ENCODE measurements at regions not wholly inside any gene's neighbourhood (a gene's known extent, or its start where the extent isn't known, plus 50 kb on each side); places are given as distances from the start of the nearest gene placed in this dataset.

- ATAC-seq (no peak), DNase-seq (peak; percentile 29)
- intact Hi-C loops (cut with micrococcal nuclease): loop anchor here (10.0 kb wide), 1 partner anchor 47 kb away; no protein-coding TSS in a partner anchor
Observed at GRCh38 chr10:132467464-132468149, 70.0 kb upstream of the INPP5A start.

GRCh38 chr10:132468216-132468615, 69.4 kb upstream of the INPP5A start:
- DNase-seq: no peak
- ATAC-seq: no peak
- intact Hi-C loops (cut with micrococcal nuclease): loop anchor here (10.0 kb wide), 1 partner anchor 47 kb away; no protein-coding TSS in a partner anchor

GRCh38 chr10:132468651-132469050, 68.9 kb upstream of the INPP5A start:
- ATAC-seq (no peak), DNase-seq (peak; percentile 24)
- intact Hi-C loops (cut with micrococcal nuclease): loop anchor here (10.0 kb wide), 1 partner anchor 46 kb away; no protein-coding TSS in a partner anchor

GRCh38 chr10:132469197-132469884, 68.2 kb upstream of the INPP5A start:
- ATAC-seq (peak; percentile 17), DNase-seq (peak; percentile 71)
- intact Hi-C loops (cut with micrococcal nuclease): loop anchor here (10.0 kb wide), 1 partner anchor 45 kb away; no protein-coding TSS in a partner anchor

GRCh38 chr10:132470410-132471124, 67.0 kb upstream of the INPP5A start:
- DNase-seq (peak; percentile 19), ATAC-seq (no peak)
- intact Hi-C loops (cut with micrococcal nuclease): no loop called here

GRCh38 chr10:132471125-132471451, 66.5 kb upstream of the INPP5A start:
- ATAC-seq: no peak
- DNase-seq: peak; percentile 8
- intact Hi-C loops (cut with micrococcal nuclease): no loop called here

GRCh38 chr10:132471484-132471883, 66.1 kb upstream of the INPP5A start:
- ATAC-seq: no peak
- peak; percentile 7 for DNase-seq
- intact Hi-C loops (cut with micrococcal nuclease): no loop called here

- no peak for DNase-seq
- ATAC-seq: no peak
- intact Hi-C loops (cut with micrococcal nuclease): no loop called here
Observed at GRCh38 chr10:132475086-132475485, 62.5 kb upstream of the INPP5A start.

GRCh38 chr10:132476146-132477065, 61.2 kb upstream of the INPP5A start:
- intact Hi-C loops (cut with micrococcal nuclease): no loop called here
- ATAC-seq (no peak), DNase-seq (no peak)

- intact Hi-C loops (cut with micrococcal nuclease): no loop called here
- no peak for ATAC-seq
- DNase-seq: no peak
Observed at GRCh38 chr10:132477066-132477397, 60.6 kb upstream of the INPP5A start.

GRCh38 chr10:132477398-132478340, 59.9 kb upstream of the INPP5A start:
- intact Hi-C loops (cut with micrococcal nuclease): no loop called here
- no peak for ATAC-seq
- no peak for DNase-seq

- no peak for DNase-seq
- no peak for ATAC-seq
- intact Hi-C loops (cut with micrococcal nuclease): no loop called here
Observed at GRCh38 chr10:132478341-132479023, 59.1 kb upstream of the INPP5A start.

GRCh38 chr10:132479024-132479602, 58.5 kb upstream of the INPP5A start:
- DNase-seq: no peak
- intact Hi-C loops (cut with micrococcal nuclease): no loop called here
- ATAC-seq: no peak

- no peak for ATAC-seq
- intact Hi-C loops (cut with micrococcal nuclease): no loop called here
- DNase-seq: no peak
Observed at GRCh38 chr10:132479603-132480221, 57.9 kb upstream of the INPP5A start.

- ATAC-seq (no peak), DNase-seq (no peak)
- intact Hi-C loops (cut with micrococcal nuclease): no loop called here
Observed at GRCh38 chr10:132480356-132480755, 57.2 kb upstream of the INPP5A start.

- intact Hi-C loops (cut with micrococcal nuclease): no loop called here
- ATAC-seq (no peak), DNase-seq (no peak)
Observed at GRCh38 chr10:132481690-132482089, 55.9 kb upstream of the INPP5A start.

Measured in left ventricle myocardium superior (tissue), 1 donor.